Smooth muscle cell (in vitro differentiated cells): ENCODE measurements at regions not wholly inside any gene's neighbourhood (a gene's known extent, or its start where the extent isn't known, plus 50 kb on each side); places are given as distances from the start of the nearest gene placed in this dataset.

Experiments used
- DNase-seq: peaks from one replicate; lab custom pipeline; 2025; ENCODE audit not compliant: unreplicated experiment; lab: John Stamatoyannopoulos, UW
- H2AFZ ChIP-seq: fragments of 200-600 bp; sonication (generic); 2 replicates; pipeline ENCODE4 v1.6.0; 2016; ENCODE audit warnings: antibody characterized with exemption, low read depth, mild to moderate bottlenecking
- H3F3A ChIP-seq: fragments of 200-600 bp; sonication (generic); 2 replicates; pipeline ENCODE4 v1.6.0; 2017; ENCODE audit warnings: antibody characterized with exemption, low read depth
- H3K27ac ChIP-seq: fragments of 200-600 bp; sonication (generic); 2 replicates; pipeline ENCODE4 v1.5.1; 2016; ENCODE audit warnings: low read depth, mild to moderate bottlenecking
- H3K27me3 ChIP-seq: fragments of 200-600 bp; sonication (generic); 2 replicates; pipeline ENCODE4 v1.6.1; 2016; ENCODE audit warnings: low read depth, mild to moderate bottlenecking
- H3K36me3 ChIP-seq: fragments of 200-600 bp; sonication (generic); 2 replicates; pipeline ENCODE4 v1.5.1; 2016; ENCODE audit warnings: low read depth
- H3K4me1 ChIP-seq: fragments of 200-600 bp; sonication (generic); 2 replicates; pipeline ENCODE4 v1.5.1; 2016; ENCODE audit warnings: low read depth
- H3K4me2 ChIP-seq: fragments of 200-600 bp; sonication (generic); 2 replicates; pipeline ENCODE4 v1.6.0; 2016; ENCODE audit warnings: mild to moderate bottlenecking
- H3K4me3 ChIP-seq: fragments of 200-600 bp; sonication (generic); 2 replicates; pipeline ENCODE4 v1.5.1; 2016; ENCODE audit warnings: mild to moderate bottlenecking
- H3K79me2 ChIP-seq: fragments of 200-600 bp; sonication (generic); 2 replicates; pipeline ENCODE4 v1.6.0; 2016; ENCODE audit warnings: low read depth, mild to moderate bottlenecking
- H3K9ac ChIP-seq: fragments of 200-600 bp; sonication (generic); 2 replicates; pipeline ENCODE4 v1.6.0; 2016; ENCODE audit warnings: low read depth
- H3K9me3 ChIP-seq: fragments of 200-600 bp; sonication (generic); replicated peaks from 2 replicates; pipeline ENCODE4 v1.5.1; 2016; ENCODE audit warnings: low read depth
- H4K20me1 ChIP-seq: fragments of 200-600 bp; sonication (generic); 2 replicates; pipeline ENCODE4 v1.6.0; 2016; ENCODE audit warnings: low read depth
- CTCF ChIP-seq: fragments of 200-600 bp; sonication (generic); IDR thresholded peaks from 2 replicates; pipeline ENCODE4 v1.5.1; 2017; ENCODE audit warnings: borderline replicate concordance, mild to moderate bottlenecking, antibody characterized with exemption; ENCODE audit not compliant: insufficient read depth, poor library complexity, severe bottlenecking
- WGBS: methylation state at CpG from one replicate; pipeline ENCODE4 v1.1.7; 2016; ENCODE audit warnings: low lambda C conversion rate; 5-methylcytosine and 5-hydroxymethylcytosine counted together

GRCh38 chr11:119934267-119934666 lies 203.6 kb downstream of the TRIM29 start:
- no peaks in the 10 kb centered on the region for H3K36me3 ChIP-seq
- no peak overlapping the region for H2AFZ ChIP-seq
- no peaks in the 10 kb centered on the region for H3K79me2 ChIP-seq
- H3K4me3 ChIP-seq: no peak overlapping the region
- H3K9ac ChIP-seq: no peak overlapping the region
- H3K9me3 ChIP-seq: no peaks in the 10 kb centered on the region
- H3F3A ChIP-seq: no peaks in the 10 kb centered on the region
- no peaks in the 10 kb centered on the region for H4K20me1 ChIP-seq
- no peak overlapping the region for H3K4me2 ChIP-seq
- no peaks in the 10 kb centered on the region for H3K4me1 ChIP-seq
- no peak for TF ChIP-seq CTCF
- 95% methylated on average over 4 of the region's 4 CpGs for WGBS
- no peak for DNase-seq
- H3K27me3 ChIP-seq: peaks cover 16% of the 10 kb centered on the region
- no peak overlapping the region for H3K27ac ChIP-seq

- Histone ChIP-seq H3K79me2 (no peaks in the 10 kb centered on the region), H3K4me2 (no peak overlapping the region), H2AFZ (no peak overlapping the region), H3K27me3 (peaks cover 16% of the 10 kb centered on the region), H3F3A (no peaks in the 10 kb centered on the region), H3K36me3 (no peaks in the 10 kb centered on the region), H3K4me1 (no peaks in the 10 kb centered on the region), H3K4me3 (no peak overlapping the region), H4K20me1 (no peaks in the 10 kb centered on the region), H3K9me3 (no peaks in the 10 kb centered on the region), H3K9ac (no peak overlapping the region), H3K27ac (no peak overlapping the region)
- DNase-seq: no peak
- no peak for TF ChIP-seq CTCF
- WGBS: 48% methylated on average over 5 of the region's 5 CpGs
Measured at GRCh38 chr11:119933584-119933983, 204.3 kb downstream of the TRIM29 start.

GRCh38 chr11:119932828-119933562 lies 204.0 kb upstream of the NECTIN1 start:
- H4K20me1 ChIP-seq: no peaks in the 10 kb centered on the region
- no peak overlapping the region for H2AFZ ChIP-seq
- 55% methylated on average over 9 of the region's 9 CpGs for WGBS
- H3K27me3 ChIP-seq: peaks cover 16% of the 10 kb centered on the region
- H3K36me3 ChIP-seq: no peaks in the 10 kb centered on the region
- no peak for DNase-seq
- no peaks in the 10 kb centered on the region for H3K9me3 ChIP-seq
- H3K4me3 ChIP-seq: no peak overlapping the region
- no peak overlapping the region for H3K27ac ChIP-seq
- no peaks in the 10 kb centered on the region for H3K4me1 ChIP-seq
- no peaks in the 10 kb centered on the region for H3K79me2 ChIP-seq
- H3K9ac ChIP-seq: no peak overlapping the region
- TF ChIP-seq CTCF: no peak
- no peaks in the 10 kb centered on the region for H3F3A ChIP-seq
- no peak overlapping the region for H3K4me2 ChIP-seq

- no peak overlapping the region for H3K4me2 ChIP-seq
- no peak overlapping the region for H3K27ac ChIP-seq
- H3K27me3 ChIP-seq: peaks cover 12% of the 10 kb centered on the region
- H3K36me3 ChIP-seq: no peaks in the 10 kb centered on the region
- H3F3A ChIP-seq: no peaks in the 10 kb centered on the region
- no peak overlapping the region for H3K4me3 ChIP-seq
- H4K20me1 ChIP-seq: no peaks in the 10 kb centered on the region
- H3K79me2 ChIP-seq: no peaks in the 10 kb centered on the region
- WGBS: 70% methylated on average over 4 of the region's 4 CpGs
- H2AFZ ChIP-seq: no peak overlapping the region
- H3K9me3 ChIP-seq: no peaks in the 10 kb centered on the region
- H3K4me1 ChIP-seq: no peaks in the 10 kb centered on the region
- no peak for TF ChIP-seq CTCF
- DNase-seq: no peak
- no peak overlapping the region for H3K9ac ChIP-seq
Measured at GRCh38 chr11:119928047-119928446, 199.0 kb upstream of the NECTIN1 start.
